NB4 (cell line): ENCODE measurements at regions not wholly inside any gene's neighbourhood (a gene's known extent, or its start where the extent isn't known, plus 50 kb on each side); places are given as distances from the start of the nearest gene placed in this dataset.

Source experiments
- POLR2A ChIP-seq: IDR thresholded peaks from 2 replicates; pipeline ENCODE4 v1.6.1; 2011; ENCODE audit warnings: mild to moderate bottlenecking; ENCODE audit not compliant: insufficient read length; ENCODE audit errors: extremely low read depth
- TF ChIP-seq, protein P1 (sequence below): IDR thresholded peaks from one replicate; pipeline ENCODE4 v1.5.1; 2012; ENCODE audit warnings: low read depth, low read length
- TF ChIP-seq, protein P2 (sequence below): IDR thresholded peaks from 2 replicates; pipeline ENCODE4 v1.6.1; 2011; ENCODE audit warnings: low read depth, low read length

DNA sequence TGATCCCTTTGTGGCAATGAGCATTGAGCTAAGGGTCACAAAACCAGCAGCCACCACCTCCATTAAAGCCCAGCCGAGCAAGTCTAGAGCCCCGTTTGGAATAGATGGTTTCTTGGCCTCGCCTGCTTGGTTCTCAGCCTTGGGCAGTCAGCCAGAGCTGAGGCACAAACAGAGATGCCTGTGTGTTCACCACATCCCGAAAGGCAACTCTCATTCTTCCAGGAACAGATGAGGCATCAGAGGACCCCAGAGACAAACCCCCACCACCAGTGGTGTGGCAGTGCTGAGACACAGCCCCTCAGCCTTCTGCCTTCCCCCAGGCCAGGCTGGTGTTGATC, 203.3 kb upstream of the ZMIZ1 start:
- TF ChIP-seq, protein P1, sequence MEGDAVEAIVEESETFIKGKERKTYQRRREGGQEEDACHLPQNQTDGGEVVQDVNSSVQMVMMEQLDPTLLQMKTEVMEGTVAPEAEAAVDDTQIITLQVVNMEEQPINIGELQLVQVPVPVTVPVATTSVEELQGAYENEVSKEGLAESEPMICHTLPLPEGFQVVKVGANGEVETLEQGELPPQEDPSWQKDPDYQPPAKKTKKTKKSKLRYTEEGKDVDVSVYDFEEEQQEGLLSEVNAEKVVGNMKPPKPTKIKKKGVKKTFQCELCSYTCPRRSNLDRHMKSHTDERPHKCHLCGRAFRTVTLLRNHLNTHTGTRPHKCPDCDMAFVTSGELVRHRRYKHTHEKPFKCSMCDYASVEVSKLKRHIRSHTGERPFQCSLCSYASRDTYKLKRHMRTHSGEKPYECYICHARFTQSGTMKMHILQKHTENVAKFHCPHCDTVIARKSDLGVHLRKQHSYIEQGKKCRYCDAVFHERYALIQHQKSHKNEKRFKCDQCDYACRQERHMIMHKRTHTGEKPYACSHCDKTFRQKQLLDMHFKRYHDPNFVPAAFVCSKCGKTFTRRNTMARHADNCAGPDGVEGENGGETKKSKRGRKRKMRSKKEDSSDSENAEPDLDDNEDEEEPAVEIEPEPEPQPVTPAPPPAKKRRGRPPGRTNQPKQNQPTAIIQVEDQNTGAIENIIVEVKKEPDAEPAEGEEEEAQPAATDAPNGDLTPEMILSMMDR: no peak
- no peak for TF ChIP-seq POLR2A
- TF ChIP-seq, protein P2, sequence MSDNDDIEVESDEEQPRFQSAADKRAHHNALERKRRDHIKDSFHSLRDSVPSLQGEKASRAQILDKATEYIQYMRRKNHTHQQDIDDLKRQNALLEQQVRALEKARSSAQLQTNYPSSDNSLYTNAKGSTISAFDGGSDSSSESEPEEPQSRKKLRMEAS: no peak
